ENCODE measurements at regions not wholly inside any gene's neighbourhood (a gene's known extent, or its start where the extent isn't known, plus 50 kb on each side); places are given as distances from the start of the nearest gene placed in this dataset.

DNA sequence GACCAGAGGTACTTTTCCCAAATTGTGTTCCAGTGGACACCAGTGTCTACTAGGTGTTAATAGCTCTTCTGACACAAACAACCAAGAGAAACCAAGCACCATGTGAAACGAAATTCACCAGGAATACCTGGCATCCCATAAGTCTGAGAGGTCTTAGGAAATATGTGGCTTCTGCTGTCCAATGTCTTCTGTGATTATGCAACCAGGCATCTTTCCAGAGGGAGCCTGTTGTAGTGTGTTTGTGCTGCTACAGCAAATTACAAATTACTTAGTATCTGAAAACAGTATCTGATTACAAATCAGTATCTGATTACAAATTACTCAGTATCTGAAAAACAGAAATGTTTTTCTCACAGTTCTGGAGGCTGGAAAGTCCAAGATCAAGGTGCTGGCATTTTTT is 133.6 kb upstream of the NPVF start:
- Mint-ChIP-seq H3K27ac (no peak overlapping the region), H3K4me1 (ENCODE audit: low read depth) (peaks cover 13% of the 10 kb centered on the region), H3K4me3 (ENCODE audit: low read depth) (no peak overlapping the region), H3K27me3 (no peaks in the 10 kb centered on the region), H3K9me3 (ENCODE audit: low read depth) (no peaks in the 10 kb centered on the region), H3K36me3 (ENCODE audit: insufficient read depth) (no peaks in the 10 kb centered on the region)
- DNase-seq (ENCODE audit: low spot score, unreplicated experiment) = no peak
- TF ChIP-seq, protein P1, sequence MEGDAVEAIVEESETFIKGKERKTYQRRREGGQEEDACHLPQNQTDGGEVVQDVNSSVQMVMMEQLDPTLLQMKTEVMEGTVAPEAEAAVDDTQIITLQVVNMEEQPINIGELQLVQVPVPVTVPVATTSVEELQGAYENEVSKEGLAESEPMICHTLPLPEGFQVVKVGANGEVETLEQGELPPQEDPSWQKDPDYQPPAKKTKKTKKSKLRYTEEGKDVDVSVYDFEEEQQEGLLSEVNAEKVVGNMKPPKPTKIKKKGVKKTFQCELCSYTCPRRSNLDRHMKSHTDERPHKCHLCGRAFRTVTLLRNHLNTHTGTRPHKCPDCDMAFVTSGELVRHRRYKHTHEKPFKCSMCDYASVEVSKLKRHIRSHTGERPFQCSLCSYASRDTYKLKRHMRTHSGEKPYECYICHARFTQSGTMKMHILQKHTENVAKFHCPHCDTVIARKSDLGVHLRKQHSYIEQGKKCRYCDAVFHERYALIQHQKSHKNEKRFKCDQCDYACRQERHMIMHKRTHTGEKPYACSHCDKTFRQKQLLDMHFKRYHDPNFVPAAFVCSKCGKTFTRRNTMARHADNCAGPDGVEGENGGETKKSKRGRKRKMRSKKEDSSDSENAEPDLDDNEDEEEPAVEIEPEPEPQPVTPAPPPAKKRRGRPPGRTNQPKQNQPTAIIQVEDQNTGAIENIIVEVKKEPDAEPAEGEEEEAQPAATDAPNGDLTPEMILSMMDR (IDR thresholded peaks at IDR 0.05; ENCODE audit: unreplicated experiment) = no peak

DNA sequence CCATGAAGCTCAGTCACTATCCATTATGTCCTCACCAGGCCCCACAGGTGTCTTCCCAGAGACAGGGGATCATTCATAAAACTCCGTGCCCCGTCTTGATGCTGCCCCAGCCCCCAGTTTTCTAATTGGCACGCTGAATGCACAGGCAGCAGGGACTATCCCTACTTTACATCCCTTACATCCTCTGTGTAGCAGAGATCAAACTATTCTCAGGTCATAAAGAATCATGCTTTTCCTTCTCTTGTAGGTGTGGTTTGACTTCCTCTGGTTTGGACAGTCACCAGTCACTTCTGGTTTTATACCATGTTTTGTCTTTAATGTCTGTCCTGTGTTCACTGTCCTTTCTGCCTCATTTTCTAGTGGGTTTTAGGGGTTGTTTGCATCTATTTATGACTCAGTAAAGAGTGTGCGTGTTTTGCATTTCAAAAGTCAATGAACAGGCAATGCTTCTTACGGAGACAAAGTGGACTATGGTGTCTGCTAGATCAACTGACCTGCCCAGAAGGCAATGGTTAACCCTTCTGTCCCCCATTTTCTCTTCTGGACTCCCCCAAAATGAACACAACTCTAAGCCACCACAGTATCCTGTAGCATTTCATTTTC is 140.4 kb upstream of the NPVF start:
- TF ChIP-seq, protein P1 (IDR thresholded peaks at IDR 0.05; ENCODE audit: unreplicated experiment) = no peak
- H3K4me3 Mint-ChIP-seq (ENCODE audit: low read depth) = no peak overlapping the region
- H3K27ac Mint-ChIP-seq = no peak overlapping the region
- H3K9me3 Mint-ChIP-seq (ENCODE audit: low read depth) = peaks cover 19% of the 10 kb centered on the region
- no peak for DNase-seq (ENCODE audit: low spot score, unreplicated experiment)
- H3K4me1 Mint-ChIP-seq (ENCODE audit: low read depth) = no peaks in the 10 kb centered on the region
- no peaks in the 10 kb centered on the region for H3K36me3 Mint-ChIP-seq (ENCODE audit: insufficient read depth)
- H3K27me3 Mint-ChIP-seq = no peaks in the 10 kb centered on the region

DNA sequence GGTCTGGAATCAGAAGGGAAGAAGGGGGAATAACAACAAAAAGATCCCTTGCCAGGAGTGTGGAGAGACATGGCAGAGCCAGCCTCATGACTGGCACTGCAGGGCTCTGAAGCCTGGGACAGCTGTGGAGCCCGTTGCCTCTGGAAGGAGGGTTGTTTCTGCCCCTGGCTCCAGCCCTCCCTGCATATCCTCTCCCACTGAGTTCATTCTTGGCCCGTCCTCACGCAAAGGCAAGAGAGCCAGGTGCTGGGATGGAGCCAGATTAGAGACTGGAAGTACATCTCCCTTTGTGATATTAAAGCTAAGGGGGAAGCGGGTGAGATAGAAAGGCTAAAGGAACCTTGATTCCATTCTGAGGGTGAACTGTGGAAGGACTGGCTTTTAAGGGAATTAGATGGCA is 141.5 kb upstream of the NPVF start:
- Mint-ChIP-seq H3K9me3 (ENCODE audit: low read depth) (peaks cover 19% of the 10 kb centered on the region), H3K27me3 (no peaks in the 10 kb centered on the region), H3K36me3 (ENCODE audit: insufficient read depth) (no peaks in the 10 kb centered on the region), H3K27ac (no peak overlapping the region), H3K4me1 (ENCODE audit: low read depth) (no peaks in the 10 kb centered on the region), H3K4me3 (ENCODE audit: low read depth) (no peak overlapping the region)
- TF ChIP-seq, protein P1 (IDR thresholded peaks at IDR 0.05; ENCODE audit: unreplicated experiment) = no peak
- no peak for DNase-seq (ENCODE audit: low spot score, unreplicated experiment)

DNA sequence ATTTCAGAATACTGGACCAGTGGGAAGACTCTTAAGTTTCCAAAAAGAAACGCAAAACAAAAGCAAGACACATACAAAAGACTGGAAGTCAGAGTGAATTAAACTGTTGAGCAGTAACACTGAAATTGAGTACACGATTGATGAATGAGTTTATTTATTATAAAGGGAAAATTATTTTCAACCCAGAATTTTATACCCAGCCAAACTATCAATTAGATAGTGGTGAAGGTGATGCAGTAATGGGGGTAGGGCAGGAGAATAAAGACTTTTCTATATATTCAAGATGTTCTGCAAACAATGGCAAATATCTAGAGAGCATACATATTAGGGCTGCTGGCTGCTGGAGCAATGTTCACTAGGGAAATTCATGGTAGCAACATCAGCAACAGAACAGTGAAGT is 143.7 kb upstream of the NPVF start:
- Mint-ChIP-seq H3K27ac (no peak overlapping the region), H3K27me3 (no peaks in the 10 kb centered on the region), H3K4me3 (ENCODE audit: low read depth) (no peak overlapping the region), H3K9me3 (ENCODE audit: low read depth) (peaks cover 19% of the 10 kb centered on the region), H3K4me1 (ENCODE audit: low read depth) (no peaks in the 10 kb centered on the region), H3K36me3 (ENCODE audit: insufficient read depth) (no peaks in the 10 kb centered on the region)
- DNase-seq (ENCODE audit: low spot score, unreplicated experiment) = no peak
- TF ChIP-seq, protein P1 (IDR thresholded peaks at IDR 0.05; ENCODE audit: unreplicated experiment) = no peak

DNA sequence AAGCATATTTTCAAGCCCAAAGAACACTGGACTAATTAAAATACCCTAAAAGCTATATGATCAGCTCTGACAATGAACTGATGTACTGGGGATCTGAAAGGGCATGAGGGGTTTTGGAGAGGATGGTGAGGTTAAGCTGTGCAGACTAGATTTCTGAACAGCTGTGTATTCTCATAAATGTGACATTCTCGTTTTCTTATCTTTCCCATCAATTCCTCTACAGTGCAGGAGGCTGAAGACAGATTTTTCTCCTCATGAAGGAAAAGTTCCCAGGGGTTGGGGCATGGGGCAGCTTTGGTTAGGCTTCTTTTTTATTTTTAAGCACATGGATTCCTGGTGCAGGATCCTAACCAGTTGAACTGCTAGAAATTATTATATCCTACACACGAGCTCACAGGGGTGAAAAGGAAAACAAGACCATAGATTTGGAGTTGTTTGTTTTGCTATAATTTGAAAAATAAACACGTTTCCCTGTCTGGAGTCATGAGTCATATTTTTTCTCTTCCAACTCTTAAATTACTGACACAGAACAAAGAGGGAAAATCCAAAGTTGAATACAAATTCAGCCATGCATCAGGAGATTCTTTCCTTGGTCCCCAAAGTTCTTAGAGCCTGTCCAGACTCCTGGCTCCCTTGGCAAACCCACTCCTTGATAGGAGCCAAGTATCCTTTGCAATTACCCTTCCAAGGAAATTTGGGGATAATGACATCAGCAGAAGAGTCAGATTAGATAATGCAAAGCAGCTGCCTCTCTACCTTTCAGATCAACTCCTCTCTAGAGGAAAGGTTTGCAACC is 147.7 kb upstream of the NPVF start:
- no peak overlapping the region for H3K4me3 Mint-ChIP-seq (ENCODE audit: low read depth)
- H3K27me3 Mint-ChIP-seq = no peaks in the 10 kb centered on the region
- H3K4me1 Mint-ChIP-seq (ENCODE audit: low read depth) = no peaks in the 10 kb centered on the region
- TF ChIP-seq, protein P1 (IDR thresholded peaks at IDR 0.05; ENCODE audit: unreplicated experiment) = no peak
- DNase-seq (ENCODE audit: low spot score, unreplicated experiment) = no peak
- no peak overlapping the region for H3K27ac Mint-ChIP-seq
- no peaks in the 10 kb centered on the region for H3K36me3 Mint-ChIP-seq (ENCODE audit: insufficient read depth)
- peaks cover 19% of the 10 kb centered on the region for H3K9me3 Mint-ChIP-seq (ENCODE audit: low read depth)

Data from progenitor cell of endocrine pancreas (in vitro differentiated cells).